ENCODE measurements at regions not wholly inside any gene's neighbourhood (a gene's known extent, or its start where the extent isn't known, plus 50 kb on each side); places are given as distances from the start of the nearest gene placed in this dataset.
A peak's percentile ranks its signal among the peaks of the same experiment; 100 is the strongest.

DNA sequence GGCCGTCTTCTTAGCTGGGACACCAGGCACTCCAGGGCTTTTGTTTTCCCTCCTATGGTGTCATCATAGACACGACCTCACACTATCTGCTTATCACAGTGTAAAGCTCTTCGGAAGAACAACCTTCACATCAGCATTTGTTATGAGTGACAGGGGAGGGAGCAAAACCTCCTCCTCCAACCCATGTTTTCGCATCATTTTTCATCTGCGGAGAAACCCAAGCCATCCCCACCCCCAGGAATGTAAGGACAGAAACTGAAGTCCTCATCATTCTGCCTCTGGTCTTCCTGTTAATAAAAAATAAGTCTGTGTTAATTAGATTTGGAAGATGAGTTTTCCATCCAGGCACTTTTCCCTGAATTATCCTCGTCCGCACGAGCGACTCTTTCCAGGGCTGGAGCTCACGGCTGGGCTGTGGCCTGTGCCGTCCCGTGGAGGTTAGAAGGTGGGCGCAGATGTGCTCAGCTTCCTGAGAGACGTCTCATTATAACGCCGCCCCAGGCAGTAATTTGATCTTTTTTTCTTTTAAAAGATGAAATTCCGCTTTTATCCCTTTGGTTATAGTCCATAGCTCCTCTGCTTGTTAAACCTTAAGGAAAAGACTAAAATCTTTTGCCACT, 101.6 kb upstream of the TMEM18 start:
- no peak for DNase-seq

DNA sequence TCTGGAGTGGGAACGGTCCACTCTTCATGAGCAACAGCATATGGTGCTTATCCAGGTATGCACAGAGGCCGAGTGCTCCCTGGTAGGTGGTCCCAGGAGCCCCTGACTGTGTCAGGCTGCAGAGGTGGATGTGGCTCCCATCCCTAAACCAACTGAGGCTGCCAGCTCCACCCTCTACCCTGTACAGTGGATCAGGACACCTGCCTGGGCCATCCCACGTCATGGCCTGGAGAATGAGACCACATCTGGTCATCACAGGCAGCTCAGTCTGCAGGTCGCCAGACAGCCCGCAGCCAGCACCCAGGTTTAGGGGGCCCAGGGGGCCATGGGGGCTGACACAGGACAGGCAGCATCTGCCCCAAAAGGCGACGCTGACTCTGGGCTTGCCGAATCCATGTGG, 100.3 kb upstream of the TMEM18 start:
- no peak for DNase-seq

DNA sequence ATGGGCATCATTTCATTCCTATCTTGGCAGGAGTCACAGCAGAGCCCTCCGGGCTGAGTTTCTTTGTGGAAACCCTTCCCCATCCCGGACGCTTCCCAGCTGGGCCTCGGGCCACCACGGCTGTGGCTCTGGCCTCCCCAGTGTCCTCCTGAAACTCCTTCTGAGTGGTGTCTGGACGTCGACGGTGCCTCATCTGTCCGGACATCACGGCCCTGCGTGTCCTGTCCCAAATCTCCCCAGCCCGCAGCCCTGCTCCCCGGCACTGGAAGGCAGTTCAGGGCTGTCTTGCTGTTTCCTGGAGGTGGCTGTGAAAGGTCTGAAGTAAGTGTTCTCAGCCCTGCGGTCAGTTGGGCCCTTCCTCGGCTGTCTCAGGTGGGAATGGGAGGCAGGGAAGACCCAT, 99.8 kb upstream of the TMEM18 start:
- DNase-seq, result no peak

DNA sequence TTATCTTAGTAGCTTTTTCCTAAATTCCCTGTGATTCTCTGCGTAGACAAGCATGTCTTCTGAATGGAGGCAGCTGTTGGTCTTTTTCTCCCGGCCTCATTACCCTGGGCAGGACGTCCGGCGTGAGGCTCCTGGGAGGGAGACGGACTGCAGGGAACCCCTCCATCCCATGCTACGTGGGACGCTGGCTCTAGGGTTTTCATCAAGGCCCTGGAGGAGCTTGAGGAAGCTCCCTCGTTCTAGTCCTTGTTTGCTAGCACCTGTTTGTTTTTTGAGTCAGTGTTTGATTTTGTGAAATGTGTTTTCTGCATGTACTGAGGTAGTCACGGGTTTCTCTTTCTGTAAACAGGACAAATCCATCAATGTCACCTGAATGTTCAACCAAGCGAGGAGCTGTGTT, 99.3 kb upstream of the TMEM18 start:
- DNase-seq, result no peak

DNA sequence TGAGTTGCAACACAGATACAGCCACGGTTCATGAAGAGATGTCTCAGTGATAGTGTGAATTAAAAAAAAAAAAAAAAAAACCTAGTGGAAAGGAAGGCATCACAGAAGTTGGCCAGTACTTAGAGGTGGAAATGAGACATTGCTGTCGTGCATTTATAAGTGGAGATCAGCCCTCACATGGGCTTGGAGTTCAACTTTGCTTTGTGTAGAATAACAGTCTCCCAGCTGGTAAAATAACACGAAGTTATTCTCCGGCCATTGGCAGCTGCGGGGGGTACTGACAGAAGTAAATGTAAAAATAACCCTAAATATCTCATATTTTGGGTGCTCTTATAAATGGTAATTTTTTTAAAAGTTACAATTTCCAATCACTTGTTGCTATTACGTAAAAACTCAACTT, 98.8 kb upstream of the TMEM18 start:
- DNase-seq, result no peak

DNA sequence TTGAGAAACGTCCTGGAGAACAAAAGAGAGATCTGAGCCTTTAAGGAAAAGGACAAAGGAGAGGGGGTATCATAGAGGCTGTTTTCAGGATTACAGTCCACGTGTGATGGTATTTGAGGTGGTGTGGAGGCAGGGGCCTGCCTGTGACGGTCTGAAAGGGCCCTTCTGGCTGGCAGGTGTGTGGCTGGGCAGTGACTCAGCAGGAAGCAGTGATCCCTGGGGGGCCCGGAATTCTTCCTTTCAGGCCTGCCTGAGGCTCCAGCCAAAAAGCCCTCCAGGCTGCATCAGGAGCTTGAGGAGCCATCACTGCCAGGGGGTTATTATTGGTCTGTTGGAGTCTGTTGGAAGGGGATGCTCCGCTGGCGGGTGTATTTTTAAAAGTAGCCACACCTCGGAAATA, 97.2 kb upstream of the TMEM18 start:
- DNase-seq, result no peak

DNA sequence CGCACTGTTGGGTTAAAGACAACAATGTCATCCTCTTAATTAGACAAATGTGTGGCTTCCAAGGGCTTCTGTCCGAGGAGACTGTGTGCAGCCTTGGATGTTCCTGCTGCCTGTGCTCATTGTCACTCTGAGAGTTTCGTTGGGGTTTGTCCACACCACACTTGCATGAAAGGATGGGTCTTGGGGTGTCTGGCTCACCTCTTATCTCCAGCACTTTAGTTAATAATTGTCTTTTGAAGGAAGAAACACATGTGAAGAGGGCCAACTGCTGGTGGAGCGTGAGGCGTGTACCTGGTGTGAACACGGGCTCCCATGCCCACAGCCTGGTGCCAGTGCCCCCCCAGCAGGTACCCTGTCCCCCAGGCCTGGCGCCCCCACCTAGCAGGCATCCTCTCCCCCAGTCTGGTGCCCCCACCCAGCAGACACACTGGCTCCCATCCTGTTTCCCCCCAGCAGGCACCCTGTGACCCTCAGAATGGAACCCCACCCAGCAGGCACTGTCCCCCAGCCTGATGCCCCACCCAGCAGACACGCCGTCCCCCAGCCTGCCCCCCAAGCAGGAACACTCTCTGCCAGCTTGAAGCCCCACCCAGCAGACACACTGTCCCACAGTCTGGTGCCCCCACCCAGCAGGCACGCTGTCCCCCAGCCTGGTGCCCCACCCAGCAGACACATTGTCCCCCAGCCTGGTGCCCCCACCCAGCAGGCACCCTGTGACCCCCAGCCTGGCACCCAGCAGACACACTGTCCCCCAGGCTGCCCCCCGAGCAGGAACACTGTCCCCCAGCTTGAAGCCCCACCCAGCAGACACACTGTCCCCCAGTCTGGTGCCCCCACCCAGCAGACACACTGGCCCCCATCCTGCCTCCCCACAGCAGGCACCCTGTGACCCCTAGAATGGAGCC, 96.3 kb upstream of the TMEM18 start:
- no peak for DNase-seq

DNA sequence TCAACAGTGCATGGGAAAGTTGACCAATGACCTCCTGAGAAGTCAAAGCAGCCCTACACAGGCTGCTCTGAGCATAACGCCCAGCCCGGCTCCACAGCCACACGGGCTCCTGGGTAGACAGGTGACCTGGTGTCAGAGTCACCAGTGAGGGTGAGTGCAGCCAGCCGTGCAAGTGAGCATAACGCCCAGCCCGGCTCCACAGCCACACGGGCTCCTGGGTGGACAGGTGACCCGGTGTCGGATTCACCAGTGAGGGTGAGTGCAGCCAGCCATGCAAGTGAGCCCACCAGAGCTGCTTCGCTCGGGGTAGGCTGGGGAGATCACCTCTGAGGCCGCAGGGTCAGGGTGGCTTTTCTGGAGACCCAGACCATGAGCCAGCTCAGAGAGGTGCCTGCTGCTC, 94.3 kb upstream of the TMEM18 start:
- DNase-seq, result no peak

DNA sequence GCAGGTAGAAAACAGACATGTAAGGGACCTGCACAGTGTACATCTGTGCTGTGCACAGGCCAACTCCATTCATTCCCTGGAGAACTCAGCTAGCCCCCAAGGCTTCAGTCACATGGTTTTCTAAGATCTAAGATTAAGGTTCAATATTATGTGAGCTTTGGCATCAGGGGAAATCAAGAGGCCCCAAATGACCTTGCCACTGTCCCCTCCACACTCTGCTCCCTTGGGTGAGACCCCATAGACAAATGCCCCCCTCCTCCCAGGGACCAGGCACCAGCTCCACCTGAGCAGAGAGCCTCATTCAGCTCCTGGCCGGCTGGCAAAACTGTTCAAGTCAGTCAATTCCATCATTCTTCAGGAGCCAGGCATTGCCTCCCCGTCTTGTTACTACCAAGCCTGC, 93.6 kb upstream of the TMEM18 start:
- no peak for DNase-seq

DNA sequence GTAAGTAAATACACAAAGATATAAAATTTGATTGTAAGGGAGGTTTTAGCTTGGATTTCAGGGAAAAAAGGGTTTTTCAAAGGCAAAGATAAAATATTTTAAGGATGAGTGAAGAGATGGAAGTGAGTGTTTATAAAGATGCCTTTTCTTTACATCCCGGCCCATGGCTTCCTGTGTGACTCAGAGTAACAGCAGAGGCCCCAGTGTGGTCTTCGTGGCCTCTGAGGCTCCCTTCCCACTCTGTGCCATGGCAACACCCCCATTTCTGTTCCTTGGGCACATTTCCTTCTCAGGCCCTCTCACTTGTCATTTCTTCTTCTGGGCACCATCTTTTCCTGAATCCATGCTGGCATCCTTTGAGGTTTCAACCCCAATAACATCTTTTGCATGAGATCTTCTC, 92.6 kb upstream of the TMEM18 start:
- no peak for DNase-seq

DNA sequence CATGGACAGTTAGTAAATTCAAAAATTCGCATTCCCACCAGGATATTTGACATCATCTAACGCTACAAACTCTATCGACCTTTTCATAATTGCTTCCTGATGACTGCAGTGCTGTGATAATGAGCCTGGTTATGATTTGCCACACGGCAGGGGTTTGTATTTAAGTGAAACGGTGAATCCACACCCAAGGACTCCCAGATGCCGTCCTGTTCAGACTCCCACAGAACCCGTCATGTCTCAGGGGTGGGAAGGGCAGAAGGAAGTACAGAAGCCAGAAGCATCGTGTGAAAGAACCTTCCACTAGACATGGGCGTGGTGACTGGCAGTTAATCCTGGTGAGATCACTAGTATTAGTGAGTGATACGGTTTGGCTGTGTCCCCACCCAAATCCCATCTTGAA, 91.2 kb upstream of the TMEM18 start:
- DNase-seq, result no peak

DNA sequence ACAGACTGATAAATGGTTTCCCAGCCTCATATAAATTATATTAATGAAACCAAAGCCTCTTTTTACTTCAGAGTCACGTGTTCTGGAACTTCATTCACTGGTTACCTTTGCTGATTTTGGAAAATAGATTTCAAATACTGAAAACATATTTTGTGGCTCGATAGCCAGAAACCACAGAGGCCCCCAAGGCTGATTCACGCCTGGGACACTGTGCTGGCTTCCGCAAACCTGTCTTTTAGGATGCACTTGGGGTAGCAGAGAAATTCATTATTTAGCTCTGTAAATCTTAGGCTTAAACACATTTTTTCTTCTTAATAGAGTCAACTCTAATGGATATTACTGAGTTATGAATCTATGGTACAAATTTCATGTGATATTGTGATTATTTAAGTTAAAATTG, 90.7 kb upstream of the TMEM18 start:
- no peak for DNase-seq

DNA sequence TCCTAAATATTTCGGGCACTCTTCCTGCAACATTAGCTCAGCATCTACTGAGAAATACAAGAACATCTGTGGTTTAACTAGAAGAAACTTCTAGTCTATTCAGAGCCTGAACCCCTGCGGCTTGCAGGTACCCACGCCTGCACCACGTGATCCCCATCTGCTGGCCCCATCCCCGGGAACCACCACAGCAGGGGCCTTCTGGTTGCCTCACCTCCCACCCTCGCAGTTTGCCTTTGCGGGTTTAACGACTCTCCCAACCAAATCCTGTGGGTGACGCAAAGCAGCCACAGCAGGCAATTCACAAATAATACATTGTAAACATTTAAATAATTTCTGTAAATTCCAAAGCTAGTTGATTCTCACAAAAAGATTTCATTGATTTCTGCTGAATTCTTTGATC, 90.2 kb upstream of the TMEM18 start:
- no peak for DNase-seq

DNA sequence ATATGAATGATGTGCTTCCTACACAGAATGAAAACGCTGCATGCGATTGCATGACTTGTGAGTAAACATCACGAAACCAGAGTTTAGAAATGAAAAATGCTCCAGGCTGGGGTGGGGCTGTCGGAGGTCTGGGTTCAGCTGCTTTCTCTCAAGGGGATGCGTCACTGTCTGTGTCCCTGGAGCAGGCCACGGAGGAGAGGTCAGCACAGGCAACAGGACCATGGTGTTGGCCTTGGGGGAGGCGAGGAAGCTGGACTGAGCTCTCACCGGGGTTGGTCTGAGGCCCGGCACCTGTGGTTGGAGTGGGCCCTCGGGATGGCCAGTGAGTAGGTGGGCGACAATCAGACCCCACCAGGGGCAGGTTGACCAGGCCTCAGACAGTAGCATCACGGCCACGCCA, 89.0 kb upstream of the TMEM18 start:
- no peak for DNase-seq

DNA sequence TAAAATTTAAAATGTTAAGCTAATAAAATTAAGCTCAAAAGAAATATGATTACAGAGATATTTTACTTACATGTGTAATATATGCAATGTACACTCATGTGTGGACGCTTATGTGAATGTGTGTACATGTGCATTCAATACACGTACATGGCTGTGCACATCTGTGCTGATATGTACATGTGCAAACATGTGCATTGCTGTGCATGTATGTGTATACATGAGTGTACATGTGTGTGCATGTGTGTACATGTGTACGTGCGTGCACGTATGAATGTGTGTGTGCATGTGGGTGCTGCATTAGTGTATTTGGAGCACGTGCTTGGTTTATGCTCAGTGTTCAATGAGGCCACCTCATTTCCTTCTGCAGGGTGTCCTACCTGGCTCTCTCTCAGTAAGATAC, 88.2 kb upstream of the TMEM18 start:
- DNase-seq, result no peak

DNA sequence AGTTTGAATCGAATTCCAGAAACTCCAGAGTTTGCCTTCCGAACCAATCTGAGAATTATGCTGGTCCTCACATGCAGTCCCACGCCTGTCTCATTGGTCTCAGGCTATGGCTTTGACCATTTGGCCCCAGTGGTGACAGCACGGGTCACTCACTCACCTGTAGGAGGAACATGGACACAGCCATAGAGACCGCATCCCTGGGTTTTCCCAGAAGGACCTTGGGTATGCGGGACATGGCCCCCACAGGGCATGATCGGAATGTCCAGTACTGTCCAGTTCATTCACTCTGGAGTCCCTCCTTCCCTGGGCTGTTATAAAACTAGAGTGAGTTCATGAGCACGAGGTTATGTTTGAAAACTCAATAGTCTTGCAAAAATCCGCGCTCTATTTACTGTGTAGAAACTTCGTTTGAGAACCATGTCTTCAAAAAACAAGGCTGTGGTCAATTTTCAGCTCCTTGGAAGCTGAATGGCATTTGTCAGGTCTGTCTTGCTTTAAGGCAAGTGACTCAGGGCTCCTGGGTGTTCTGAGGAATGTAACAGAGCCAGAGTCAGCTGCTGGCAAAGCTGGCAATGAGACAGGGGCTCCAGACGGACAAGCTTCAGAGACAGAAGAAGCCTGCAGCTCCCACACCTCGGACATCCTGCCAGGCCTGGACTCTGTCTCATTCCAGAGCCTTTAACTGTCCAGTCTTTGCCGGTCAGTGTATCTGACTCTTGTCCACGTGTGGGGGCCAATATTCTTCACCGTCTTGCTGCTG, 86.7 kb upstream of the TMEM18 start:
- no peak for DNase-seq

DNA sequence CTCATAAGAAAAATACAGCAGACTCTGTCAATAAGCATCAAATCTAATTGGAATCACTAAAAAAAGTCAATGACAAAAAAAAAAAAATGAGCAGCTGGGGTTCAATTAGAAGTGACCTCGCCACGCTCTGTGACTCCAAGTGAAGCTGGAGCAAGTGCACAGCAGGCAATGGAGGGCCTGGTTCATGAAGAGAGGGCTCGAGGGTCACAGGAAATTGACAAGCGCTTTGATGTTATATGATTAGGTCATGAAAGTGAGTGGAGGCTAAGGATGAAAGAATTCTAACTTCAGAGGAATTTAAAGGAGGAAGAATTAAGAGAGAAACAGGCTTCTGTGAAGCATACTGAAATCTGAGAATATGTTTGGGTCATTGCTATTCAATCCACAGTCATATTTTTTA, 85.4 kb upstream of the TMEM18 start:
- DNase-seq, result peak; percentile 26

DNA sequence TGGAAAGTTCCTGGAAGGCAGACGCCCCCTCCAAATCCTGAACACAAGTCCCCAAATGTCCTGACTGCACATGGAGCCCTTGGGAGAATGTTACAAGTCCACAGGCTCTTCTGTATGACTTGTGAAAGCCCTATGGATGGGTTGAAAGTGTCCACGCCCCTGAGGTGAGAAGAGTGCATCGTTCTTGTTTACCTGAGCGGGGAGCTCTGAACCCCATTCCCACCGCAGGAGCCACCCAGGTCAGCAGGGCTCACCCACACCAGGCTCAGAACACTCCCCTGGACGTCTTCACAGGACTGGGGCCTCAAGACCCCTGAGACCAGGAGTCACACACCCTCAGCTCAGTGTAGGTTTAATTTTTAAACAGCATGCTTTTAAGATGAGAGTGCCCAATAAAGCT, 84.2 kb upstream of the TMEM18 start:
- no peak for DNase-seq

DNA sequence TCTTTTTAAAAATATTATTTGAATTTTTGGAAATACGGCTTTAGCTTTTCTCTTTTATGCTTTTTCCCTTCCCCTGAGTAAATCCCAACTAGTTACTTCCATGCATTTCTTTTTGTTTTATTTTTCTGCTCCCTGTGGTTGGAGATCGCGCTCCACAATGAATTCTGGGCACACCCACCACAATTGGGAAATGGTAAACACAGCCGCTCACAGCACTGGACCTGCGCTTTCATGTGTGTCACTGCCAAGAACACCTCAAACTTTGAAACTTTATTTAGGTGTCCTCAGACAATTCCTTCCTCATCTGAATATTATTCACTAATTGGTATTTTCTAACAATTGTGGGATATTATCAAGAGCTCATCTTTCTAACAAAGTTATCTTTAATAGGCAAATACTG, 82.8 kb upstream of the TMEM18 start:
- DNase-seq, result no peak

DNA sequence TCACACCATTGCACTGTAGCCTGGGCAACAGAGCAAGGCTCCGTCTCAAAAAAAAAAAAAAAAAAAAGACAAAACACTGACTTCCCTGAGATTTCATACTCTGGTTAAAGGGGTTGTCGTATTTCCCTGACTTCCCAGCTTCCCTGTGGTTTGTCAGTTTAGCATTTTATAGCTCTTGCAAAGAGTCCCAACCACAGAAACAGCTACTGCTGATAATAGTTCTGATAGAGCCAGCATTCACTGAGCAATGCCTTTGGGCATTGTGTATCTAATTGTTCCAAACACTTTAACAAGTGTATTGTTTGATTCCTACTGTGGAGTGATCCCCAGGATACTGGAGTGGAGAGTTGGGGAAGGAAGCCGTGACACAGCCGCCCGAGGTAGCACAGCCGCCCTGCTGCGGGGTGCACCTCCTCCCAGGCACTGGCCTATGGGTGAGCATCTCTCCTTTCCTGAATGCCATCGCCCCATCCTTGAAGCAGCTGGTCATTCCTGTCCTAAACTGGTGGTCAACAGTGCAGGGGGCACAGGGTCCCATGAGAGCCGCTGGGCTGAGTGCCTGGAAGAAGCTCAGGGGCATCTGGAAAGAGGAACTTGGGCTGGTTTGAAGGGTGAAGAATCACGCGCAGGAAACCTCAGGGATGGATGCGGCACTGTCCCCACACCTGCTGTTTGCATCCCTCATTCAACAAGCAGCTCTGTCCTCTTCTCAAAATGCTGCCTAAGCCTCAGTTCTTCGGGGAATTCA, 81.0 kb upstream of the TMEM18 start:
- DNase-seq, result no peak

DNA sequence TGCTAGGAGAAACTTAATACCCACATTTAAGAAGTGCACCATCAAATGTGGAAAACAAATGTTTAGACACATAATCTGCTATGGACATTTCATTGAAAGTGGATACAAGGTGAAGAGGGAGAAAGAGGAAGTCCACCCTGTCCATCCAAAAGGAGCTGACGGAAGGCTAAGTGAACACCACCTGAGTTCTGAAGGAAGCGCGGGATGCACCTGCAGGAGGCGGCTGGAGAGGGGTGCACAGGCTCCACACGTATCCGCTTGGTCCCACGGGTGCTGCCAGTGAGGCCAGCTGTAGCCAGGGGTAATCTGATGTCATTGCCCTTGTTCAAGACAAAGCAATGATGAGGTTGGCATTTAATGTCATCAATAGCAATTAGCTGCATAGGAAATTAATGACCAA, 75.9 kb upstream of the TMEM18 start:
- no peak for DNase-seq

DNA sequence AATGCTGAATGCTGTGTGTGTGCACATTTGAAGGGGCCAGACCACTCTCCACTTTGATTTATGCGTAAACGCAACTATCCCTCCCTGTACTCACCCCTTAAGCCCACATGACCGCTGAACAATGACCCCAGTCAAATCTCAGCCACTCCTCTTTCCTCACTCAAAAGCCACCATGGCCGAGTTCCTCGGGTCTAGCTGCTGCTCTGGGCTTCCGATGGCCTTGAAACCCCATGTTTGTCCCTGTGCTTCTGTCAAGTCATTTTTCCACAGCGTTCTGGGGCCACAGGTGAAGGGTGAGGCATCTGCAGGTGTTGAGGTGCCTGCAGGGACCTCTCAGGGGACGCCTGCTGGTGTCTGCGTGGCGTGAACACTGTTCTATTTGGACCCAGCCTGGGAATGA, 74.3 kb upstream of the TMEM18 start:
- DNase-seq, result no peak

DNA sequence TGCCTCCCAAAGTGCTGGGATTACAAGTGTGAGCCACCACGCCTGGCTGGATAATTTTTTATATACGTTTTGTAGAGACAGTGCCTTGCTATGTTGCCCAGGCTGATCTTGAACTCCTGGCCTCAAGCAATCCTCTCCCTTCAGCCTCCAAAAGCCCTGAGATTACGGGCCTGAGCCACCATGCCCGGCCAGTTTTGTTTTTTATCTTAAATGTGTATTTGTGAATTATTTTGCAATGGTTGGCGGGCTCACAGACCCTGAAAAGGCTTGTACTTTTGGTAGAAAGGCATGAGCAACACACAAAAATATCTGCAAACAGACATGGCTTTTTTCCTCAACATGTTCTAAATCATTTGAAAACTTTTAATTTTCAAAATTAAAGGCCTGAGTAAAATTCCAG, 73.4 kb upstream of the TMEM18 start:
- no peak for DNase-seq
